ENCODE measurements at regions not wholly inside any gene's neighbourhood (a gene's known extent, or its start where the extent isn't known, plus 50 kb on each side); places are given as distances from the start of the nearest gene placed in this dataset.

DNA sequence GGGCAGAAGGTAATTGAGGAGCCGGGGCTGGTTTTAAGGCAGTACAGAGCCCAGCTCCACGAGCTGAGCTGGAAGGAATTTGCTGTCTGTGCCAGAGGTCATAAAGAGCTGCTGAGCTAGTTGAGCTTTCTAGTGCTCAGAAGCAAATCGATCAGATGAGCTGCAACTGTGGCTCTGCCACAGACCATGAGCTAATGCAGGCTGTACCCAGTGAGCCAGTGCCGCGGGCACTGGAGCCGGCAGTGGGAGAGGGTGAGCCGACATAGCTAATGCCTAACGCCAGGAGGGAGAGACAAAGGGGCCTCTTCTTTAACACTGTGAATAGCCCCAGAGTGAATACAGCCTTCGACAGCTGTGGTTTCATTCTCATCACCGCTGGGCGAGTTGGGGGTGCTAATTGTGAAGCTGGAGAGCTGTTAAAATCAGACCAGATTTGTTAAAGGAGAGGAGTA is 410.1 kb upstream of the TCF4 start:
- TF ChIP-seq, protein P1, sequence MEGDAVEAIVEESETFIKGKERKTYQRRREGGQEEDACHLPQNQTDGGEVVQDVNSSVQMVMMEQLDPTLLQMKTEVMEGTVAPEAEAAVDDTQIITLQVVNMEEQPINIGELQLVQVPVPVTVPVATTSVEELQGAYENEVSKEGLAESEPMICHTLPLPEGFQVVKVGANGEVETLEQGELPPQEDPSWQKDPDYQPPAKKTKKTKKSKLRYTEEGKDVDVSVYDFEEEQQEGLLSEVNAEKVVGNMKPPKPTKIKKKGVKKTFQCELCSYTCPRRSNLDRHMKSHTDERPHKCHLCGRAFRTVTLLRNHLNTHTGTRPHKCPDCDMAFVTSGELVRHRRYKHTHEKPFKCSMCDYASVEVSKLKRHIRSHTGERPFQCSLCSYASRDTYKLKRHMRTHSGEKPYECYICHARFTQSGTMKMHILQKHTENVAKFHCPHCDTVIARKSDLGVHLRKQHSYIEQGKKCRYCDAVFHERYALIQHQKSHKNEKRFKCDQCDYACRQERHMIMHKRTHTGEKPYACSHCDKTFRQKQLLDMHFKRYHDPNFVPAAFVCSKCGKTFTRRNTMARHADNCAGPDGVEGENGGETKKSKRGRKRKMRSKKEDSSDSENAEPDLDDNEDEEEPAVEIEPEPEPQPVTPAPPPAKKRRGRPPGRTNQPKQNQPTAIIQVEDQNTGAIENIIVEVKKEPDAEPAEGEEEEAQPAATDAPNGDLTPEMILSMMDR (tag by site-specific recombination; IDR thresholded peaks at IDR 0.05) = no peak
- no peak for TF ChIP-seq TCF7L2 (IDR thresholded peaks at IDR 0.05; ENCODE audit: borderline replicate concordance, low read depth, low read length)
- TF ChIP-seq MYNN (tag by site-specific recombination; IDR thresholded peaks at IDR 0.05; ENCODE audit: borderline replicate concordance) = no peak
